GM12864 (cell line): ENCODE measurements at regions not wholly inside any gene's neighbourhood (a gene's known extent, or its start where the extent isn't known, plus 50 kb on each side); places are given as distances from the start of the nearest gene placed in this dataset.

ENCODE experiments used
- DNase-seq: peaks from one replicate; pipeline ENCODE4 v3.0.0-alpha.2; 2011; ENCODE audit warnings: low read depth
- H3K4me3 ChIP-seq: 2 replicates; pipeline ENCODE4 v1.5.1; 2011; ENCODE audit warnings: mild to moderate bottlenecking, low read depth, low read length, control low read depth
- CTCF ChIP-seq: IDR thresholded peaks from 2 replicates; pipeline ENCODE4 v1.5.1; 2011; ENCODE audit warnings: low read depth, mild to moderate bottlenecking, moderate library complexity, low read length, control low read depth, inconsistent platforms; ENCODE audit errors: missing control alignments

- no peak for TF ChIP-seq CTCF
- no peak for DNase-seq
- H3K4me3 ChIP-seq = no peak overlapping the region
These were observed 703.0 kb downstream of the ARAP2 start for GRCh38 chr4:35541146-35541887.

GRCh38 chr4:35541888-35542213, 702.5 kb downstream of the ARAP2 start:
- DNase-seq = no peak
- no peak overlapping the region for H3K4me3 ChIP-seq
- no peak for TF ChIP-seq CTCF

DNA sequence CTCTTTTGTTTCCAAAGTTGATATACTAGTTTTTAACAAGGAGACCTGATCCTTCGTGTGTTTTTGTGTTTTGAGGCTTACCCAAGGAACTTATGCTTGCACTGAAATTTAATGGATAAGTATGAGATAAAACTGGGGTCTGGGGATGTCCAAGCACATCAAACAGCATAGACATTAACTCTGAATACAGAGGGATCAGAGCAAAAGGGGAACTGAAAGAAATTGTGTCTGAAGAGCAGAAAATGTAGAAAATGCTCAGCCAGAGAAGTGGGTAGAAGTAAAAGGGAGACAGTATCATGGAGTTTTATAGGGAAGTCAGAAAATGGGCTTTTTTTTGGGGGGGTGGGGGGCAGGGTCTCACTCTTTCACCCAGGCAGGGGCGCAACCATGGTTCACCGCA, 695.4 kb downstream of the ARAP2 start:
- DNase-seq = no peak
- H3K4me3 ChIP-seq = no peak overlapping the region
- no peak for TF ChIP-seq CTCF

- no peak for DNase-seq
- no peak overlapping the region for H3K4me3 ChIP-seq
- no peak for TF ChIP-seq CTCF
These were observed 687.9 kb downstream of the ARAP2 start for GRCh38 chr4:35556387-35556786.

- TF ChIP-seq CTCF = no peak
- no peak overlapping the region for H3K4me3 ChIP-seq
- no peak for DNase-seq
These were observed 684.6 kb downstream of the ARAP2 start for GRCh38 chr4:35559559-35560365.

DNA sequence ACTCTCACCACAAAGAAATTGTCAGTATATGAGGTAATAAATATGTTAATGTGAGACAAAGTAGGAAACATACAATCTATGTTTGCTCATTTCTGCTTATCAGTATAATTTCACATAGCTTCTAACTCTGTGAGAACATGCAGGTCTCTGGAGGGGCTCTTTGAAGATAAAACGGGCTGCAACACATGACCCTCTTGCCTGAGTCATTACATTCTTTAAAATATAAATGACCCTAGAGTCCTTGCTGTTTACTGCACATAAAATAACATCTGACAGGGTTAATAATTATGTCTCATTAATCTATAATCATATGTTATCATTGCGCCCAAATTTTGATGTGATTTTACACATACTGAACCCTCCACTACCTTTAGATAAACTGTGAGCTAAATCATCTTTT, 681.5 kb downstream of the ARAP2 start:
- no peak for TF ChIP-seq CTCF
- DNase-seq = no peak
- H3K4me3 ChIP-seq = no peak overlapping the region

- no peak for TF ChIP-seq CTCF
- H3K4me3 ChIP-seq = no peak overlapping the region
- DNase-seq = no peak
These were observed 678.7 kb downstream of the ARAP2 start for GRCh38 chr4:35565640-35566039.
